Pons (tissue), 1 donor: ENCODE measurements at regions not wholly inside any gene's neighbourhood (a gene's known extent, or its start where the extent isn't known, plus 50 kb on each side); places are given as distances from the start of the nearest gene placed in this dataset.
A peak's percentile ranks its signal among the peaks of the same experiment; 100 is the strongest.

Source experiments
- DNase-seq: peaks from one replicate; pipeline ENCODE4 v3.0.0-alpha.2; 2016; ENCODE audit warnings: low spot score

DNA sequence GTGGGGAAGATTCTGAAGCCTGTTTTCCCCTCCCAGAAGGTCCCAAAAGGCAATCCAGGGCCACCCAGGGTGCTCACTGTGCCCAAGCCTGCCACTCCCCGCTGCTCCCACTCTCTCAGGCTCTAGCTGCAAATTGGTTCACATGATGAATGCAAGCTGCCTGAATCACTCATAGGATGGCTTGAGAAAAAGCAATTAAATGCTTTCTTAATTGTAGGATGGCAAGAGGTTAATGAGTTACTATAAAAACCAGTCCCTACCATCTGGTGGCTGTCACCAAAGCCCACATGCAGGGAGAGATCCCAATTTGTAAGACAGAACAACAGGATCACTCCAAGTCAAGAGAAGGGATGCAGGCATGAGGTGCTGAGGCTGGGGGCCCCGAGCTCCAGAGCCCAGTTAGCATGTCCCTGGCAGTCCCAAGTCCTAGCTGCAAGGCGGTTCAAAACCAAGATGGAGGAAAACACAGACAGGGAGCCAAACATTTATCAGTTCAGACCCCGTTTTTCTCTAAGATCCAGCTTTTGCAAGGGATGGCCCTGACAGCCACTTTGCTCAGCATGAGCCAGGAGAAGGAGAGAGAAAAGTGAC lies 207.1 kb downstream of the UACA start:
- DNase-seq, result no peak

DNA sequence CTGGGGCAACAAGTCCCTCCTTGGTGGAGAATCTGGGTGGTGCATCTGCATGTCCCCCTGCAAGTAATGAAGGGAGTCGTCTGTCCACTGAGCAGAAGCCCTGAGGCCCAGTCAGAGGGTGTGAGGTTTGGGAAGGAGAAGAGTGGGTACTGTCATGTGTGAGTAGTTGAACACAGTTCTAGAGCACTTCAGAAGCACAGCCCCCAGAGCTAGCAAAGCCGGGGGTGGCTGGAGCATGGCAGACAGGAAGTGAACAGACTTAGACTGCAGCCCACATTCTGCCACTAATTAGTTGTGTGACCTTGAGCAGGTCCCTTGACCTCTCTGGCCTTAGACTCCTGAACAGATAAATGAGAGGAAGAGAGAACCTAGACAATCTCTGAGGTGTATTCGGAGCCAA lies 207.6 kb downstream of the UACA start:
- no peak for DNase-seq

DNA sequence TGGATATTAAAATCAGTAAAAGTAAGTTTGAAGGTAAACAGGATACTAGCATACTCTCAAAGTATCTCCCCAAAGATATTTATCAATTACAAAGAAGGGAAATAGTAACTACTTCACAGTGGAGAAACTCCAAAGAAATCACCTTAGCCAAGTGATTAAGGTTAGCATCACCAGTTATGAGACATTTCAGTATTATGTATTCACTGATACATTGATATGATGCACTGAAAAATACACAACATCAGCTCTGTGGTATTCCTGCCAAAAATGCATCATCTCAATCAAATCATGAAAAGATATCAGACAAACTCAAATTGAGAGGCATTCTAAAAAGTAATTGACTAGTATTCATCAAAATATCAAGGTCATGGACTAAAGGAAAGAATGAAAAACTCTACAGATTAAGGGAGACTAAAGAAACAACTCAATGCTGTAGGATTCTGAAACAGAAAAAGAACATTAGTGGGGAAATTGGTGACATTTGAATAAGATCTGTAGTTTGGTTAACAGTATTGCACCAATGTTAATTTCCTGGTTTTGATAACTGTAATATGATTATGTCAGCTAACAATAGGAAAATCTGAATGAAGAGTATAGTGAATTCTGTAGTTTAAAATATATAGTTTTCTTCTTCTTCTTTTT lies 215.4 kb downstream of the UACA start:
- no peak for DNase-seq

DNA sequence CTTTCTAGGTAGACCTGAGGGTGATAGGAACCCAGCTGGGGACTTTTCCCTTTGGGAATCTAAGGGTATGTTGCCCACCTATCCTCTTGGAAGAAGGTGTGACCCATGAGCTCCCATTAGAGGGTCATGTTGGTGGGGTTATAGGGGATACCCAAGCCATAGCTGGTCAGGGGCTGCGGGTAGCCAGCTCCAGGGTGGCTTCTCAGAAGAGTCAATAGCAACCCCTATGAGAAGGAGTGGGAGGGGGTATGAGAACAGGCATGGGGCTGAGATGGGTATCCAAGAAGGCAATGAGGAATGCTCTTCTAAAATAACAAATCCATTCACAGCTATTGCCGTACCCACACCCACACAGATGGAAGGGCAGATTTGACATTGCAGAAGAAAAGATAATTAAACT lies 217.8 kb downstream of the UACA start:
- DNase-seq, result no peak

DNA sequence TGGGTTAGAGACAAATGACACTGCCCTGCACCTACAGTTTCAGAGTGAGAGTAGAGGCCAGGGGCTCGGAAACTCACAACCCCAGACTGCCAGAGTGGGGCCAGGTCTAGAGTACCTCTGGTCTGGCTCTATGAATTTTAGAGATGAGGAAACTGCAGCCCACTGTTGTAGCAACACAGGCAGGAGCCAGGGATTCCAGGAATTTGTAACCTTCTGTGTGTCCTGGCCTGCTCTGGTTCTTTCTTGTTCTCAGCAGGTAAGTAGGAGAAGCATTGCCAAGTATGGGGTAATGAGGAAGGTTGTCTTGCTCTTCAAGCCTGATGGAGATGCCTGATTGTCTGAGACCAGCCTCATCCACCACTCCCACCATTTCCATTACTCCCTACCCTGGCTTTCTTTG lies 221.8 kb downstream of the UACA start:
- no peak for DNase-seq

DNA sequence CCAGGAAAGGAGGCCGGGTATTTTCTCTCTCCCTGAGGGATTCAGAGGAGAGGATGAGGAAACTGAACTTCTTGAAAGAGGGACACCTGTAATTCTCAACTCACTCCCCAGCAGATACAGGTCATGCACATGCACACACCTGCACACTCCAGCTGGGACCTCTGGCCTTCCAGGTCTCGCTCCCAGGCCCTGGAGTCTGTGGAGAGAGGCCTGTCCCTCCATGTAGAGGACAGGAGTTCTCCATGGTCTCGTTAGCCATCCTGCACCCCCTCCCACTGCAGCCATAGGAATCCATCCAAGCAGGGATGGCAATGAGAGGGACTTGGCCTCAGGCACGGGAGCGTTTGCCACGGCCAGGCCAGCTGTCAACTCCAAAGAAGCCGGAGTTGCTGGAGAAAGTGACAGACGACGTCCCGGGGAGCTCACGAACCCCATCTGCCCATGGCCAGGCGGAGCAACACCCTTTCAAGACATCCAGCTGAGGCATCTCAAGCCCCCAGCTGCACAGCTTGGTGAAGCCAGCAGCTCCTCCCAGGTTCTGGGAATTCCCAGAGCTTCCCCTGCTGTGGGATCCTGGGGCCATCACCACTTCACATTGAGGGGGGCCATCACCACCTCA lies 223.3 kb downstream of the UACA start:
- DNase-seq, result no peak

DNA sequence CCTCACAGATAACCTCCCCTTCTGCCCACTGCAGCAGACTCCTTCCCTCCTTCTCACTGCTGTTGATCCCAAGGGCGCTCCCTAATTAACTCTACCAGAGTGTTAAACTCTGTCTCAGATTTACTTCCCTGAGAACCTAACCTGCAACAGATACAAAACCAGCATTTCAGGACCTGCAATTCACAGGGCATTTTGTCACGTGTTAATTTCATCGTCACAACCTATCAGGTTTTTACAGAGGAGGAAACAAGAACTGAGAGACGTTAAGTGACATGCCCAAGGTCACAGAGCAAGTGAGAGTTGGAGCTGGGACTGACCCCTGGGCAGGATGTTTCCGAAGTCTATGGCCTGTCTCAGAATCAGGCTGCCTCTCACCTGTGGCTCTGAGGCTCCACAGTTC lies 223.9 kb downstream of the UACA start:
- no peak for DNase-seq

DNA sequence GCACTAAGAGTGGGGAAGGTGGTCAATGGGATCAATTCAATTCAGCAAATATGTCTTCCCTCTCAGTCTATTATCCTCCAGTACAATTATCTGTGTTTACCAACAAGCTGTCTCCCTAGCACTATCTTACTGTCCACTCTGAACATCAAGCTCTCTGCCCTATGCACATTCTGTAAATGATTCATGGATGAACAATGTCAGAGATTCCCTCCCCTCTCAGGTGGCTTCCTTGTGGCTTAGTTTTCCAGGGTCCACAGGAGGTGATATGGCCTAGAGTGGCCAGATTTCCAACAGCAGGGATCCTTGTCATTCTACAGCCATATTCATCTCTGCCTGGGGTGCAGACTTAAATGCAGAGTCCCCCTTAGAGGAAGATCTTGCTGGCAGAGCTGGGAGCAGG lies 225.1 kb downstream of the UACA start:
- DNase-seq, result no peak

DNA sequence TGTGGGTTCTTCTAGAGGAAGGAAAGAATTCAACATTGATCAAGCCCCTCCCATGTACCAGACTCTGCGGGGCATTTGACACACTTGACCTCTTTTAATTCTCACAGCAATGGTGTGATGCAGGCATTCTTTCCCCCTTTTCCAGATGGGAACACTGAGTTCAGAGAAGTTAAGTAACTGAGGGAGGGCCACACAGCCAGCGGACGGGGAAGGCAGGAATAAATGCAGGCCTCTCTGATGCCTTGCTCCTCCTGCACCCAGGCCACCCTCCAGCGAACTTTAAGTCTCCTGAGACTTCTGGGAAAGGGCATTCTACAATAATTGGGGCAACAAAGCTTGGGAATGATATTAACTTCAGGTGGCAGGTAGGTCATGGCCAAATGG lies 227.4 kb downstream of the UACA start:
- no peak for DNase-seq

DNA sequence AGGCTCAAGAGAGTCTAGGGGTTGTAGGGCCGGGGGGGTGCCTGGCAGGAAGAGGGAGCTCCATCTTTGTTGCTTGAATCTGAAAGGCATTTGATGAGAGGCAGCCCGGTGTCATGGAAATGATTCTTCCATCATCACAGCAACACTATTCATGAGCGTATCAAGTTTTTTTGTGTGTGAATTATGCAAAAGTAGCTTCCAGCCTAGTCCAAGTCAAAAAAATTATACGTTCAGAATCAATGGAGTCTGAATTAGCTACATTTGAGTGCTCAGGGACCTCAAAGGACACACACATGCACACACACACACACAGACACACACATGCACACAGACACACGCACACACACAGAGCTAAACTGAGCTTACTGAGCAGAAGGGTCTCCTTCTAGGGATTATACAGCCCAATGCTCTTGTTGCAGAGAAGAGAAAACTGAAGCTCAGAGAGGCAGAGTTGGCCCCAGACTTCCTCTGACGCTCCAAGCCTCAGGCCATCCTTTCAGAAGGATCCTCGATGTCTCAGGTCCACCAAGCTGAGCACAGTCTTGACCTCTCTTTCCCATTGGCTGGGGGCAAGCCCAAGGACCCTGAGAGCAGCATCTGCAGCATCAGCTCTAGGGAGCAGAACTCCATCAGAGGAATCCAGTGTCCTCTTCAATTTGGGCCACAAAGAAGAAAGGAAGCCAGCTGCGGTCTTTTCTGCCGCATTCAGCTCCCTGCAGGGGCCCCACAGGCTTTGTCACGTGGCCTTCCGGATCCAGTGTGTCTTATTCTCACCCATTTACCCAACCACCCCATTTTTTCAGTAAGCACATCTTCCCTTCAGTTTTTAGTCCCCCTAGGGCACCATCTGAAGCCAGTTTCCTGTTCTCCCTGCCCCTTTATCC lies 228.0 kb downstream of the UACA start:
- DNase-seq, result no peak

DNA sequence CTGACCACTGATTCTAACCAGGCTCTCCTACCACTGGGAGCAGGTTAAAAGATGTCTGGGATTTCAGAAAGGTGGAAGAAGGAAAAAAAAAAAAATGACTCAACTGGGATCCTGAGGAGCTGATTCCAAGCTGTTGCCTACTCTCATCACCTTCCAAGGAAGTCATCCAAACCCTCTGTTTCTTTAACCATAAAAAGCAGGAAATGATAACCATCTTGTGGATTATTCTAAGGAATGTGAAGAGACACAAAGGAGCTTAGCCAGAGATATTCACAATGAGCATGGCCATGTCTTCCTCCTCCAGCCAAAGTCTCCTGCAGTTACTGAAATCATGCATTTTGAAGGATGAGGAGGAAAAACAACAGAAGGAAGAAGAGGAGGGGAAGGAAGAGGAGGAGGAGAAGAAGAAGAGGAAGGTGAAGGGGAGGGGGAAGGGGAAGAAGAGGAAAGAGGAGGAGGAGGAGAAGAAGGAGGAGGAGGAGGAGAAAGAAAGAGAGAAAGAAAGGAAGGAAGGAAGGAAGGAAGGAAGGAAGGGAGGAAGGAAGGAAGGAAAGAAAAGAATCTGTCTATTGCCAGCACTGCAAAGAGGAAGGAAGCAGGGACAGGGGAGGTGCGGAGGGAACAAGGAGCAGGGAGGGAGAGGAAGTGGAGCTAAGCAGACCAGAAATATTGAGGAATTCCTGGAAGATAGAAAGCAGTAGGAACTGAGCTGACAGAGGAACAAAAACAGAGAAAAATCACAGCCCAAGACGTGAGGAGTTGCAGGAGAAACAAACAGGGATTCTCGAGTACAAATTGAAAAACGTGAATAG lies 229.2 kb downstream of the UACA start:
- no peak for DNase-seq

DNA sequence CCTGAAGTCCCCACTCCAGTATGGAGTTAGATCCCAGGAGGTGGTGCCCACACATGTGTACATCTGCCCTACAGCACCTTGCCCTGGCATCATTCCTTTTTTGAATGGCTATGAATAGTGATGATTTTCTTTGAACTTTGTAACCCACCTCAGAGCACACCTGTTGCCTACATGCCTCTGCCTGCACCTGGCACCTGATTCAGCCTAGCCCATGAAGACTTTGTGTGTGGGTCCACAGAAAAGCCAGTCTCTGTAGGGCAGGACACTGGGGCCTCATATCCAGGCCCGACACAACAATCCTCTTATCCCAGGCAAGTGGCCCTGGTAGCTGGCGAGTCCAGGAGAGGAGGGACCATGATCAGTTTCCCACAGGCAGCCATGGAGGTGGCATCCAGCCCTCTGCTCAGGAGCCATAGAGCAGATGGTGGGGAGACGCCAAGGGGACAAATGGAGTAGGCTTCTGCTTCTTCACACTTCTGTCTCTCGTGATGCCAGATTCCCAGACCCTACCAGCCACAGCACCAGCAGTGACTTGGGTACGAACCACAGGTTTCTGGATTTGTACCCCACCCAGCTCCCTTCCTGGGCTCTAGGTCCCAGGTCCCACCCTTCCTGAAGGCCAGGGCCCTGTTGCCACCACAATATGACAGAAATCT lies 230.7 kb downstream of the UACA start:
- DNase-seq, result no peak

DNA sequence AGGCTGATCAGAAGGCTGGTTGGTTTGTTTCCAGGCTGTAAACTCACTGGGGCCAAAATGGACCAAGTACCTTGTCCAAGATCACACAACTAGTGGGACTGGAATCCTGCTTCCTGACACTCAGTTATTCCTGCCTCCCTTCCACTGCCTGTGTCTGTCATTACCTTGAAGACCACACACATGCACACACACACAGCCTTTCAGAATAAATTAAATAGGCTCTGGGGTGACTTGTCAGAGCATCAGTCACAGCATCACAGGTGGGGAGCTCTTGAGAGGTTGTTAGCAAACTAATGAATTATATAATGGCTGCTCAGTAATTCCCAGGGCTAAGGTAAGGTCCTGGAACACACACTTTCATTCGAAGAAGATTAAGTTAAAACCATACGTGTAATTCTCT lies 231.8 kb downstream of the UACA start:
- no peak for DNase-seq

DNA sequence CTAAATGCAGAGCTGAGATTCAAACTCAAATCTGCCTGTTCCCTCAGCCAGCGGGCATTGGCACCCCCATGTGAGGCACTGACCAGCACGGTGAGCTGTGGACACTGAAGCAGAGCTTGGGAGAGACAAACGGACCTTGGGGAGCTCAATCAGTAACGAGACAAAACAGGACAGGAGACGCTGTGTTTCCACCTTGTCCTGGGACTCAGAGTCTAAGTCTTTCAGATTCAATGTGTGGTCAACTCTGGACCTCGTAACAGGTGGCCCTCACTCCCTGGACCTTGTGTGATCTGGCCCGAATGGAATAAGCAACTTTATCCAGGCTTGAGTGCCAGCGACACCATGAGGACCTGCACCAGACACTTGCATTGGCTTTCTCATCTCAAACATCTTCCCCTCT lies 232.5 kb downstream of the UACA start:
- DNase-seq, result no peak

DNA sequence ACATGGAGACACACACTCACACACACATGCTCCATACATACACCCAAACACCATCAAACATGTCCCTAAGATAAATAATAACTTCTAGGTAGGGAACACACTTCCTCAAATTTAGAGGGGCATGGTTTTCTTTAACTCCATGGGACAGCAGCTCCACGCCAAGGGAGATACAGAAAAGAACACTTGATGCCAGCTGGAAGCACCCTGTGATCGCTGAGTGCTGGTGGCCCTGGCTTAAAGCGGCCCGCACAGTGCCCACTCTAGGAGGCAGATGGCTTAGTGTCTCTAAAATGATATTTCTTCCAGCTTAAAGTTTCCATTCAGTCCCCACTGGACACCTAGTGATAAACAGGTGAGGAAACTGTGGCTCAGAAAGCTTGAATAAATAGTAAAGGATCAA lies 232.9 kb downstream of the UACA start:
- no peak for DNase-seq

DNA sequence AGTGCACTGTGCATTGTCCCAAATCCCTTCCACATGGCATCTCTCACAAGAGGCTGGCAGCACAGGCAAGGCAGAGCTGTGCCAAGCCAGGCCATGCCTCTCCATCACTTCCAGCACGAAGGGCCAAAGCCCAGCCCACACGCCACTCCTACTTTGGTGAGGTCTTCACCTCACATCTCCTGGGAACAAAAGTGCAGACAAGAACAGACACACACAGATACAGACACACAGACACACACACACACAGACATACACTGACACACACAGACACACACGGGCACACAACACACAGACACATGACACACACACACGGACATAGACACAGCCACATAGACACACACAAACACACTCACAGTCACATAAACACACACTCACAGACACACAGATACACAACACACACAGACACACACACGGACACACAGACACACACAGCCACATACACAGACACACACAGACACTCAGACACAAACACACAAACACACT lies 233.3 kb downstream of the UACA start:
- DNase-seq, result no peak

DNA sequence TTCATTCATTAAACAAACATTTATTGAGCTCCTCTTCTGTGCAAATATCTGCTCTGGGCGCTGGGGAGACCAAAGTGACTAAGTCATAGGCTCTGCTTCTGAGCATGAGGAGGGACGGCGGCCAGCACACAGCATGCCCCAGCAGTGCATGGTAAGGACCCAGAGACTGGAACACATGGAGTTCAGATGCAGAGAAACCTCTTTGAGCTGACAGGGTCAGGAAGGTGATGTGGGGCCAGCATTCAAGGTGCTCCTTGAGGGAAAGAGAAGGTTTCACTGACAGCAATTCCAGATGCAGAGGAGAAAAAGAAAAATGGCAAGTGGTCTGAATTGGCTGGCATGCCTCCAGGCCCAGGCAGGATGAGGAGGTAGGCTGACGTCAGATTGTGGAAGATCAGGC lies 234.5 kb downstream of the UACA start:
- no peak for DNase-seq

DNA sequence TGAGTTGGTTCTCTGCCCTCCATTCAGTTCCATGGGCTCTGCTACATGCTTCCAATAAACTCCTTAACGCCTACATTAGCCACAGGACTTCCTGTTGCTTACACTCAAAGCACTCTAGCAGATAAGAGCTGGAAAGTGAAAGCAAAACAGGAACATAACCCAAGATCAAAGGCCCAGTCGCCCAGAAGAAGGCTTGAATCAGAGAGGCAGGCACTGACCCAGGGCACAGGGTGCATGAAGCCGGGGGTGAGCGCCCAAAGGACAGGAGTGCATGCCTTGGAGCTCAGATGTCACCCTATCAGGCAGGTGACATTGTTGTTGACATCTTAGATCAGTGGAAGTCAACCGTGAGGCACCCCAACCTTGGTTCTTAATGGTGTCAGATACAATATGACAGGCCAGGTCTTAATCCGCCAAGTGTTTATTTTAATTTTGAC lies 235.1 kb downstream of the UACA start:
- DNase-seq, result peak; percentile 30

DNA sequence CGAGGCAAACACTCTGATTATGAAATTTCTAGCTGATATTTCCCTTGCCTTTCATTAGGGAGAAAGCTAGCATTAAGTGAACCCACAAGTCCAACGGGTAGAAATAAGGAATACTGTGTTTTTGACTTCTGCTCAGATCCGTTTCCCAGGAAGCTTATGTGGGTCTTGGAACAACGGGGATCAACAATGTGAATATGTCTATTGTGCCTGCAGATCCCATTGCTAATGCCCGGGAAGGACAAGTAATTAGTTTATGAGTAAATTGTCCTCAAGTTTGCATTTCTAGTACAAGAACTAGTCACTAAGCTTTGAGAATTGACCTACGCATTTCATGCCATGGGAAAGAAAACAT lies 236.4 kb downstream of the UACA start:
- no peak for DNase-seq

DNA sequence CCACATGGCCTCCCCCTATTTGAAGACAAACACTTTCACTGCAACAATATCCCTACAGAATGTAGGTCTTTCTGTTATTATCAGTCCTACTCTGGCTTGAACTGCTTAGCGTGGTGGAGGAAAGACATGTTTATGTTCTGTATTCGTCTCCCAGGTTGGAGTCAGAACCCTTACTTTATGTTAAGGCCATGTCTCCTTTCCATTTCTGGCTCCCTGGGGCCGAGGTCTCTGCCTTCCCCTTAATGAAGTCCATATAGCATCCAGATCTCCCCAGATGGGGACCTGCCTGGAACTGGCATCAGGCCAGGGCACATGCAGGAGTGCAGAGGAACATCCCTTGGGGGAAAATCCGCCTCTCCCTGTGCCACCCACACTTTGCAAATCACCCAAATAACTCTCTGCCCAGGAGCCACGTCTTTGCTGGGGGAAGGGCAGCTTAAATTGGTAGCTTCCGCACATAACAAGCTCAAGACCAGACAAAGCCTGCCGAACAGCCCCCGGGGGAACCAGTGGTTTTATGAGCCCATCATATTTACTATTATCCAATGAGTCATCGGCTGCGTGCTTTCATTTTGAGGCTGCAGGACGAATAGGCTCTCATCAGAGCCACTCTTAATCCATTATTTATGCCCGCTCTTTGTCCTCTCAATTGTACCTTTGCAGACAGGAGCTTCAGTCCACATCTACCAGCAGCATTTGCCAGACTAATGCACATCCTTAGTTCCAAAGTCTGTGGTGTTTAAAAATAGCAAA lies 237.0 kb downstream of the UACA start:
- no peak for DNase-seq

DNA sequence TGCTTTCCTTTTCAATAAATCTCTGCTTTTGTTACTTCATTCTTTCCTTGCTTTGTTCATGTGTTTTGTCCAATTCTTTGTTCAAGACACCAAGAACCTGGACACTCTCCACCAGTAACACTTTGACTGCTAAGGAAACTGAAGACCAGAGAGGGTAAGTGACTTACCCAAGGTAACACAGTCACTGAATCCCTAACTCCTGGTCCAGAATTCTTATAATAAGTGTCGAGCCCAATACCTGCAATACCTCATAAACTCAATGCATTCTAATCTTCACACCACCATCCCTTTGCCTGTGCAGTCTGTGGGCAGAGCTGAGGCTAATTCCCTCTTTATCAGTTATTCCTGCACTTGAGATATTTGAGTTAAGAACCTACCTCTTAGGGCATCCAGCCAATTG lies 237.8 kb downstream of the UACA start:
- no peak for DNase-seq
